ENCODE measurements at regions not wholly inside any gene's neighbourhood (a gene's known extent, or its start where the extent isn't known, plus 50 kb on each side); places are given as distances from the start of the nearest gene placed in this dataset.
A peak's percentile ranks its signal among the peaks of the same experiment; 100 is the strongest.

- no peak for DNase-seq
Measured at GRCh38 chr15:29490747-29491471, 221.3 kb upstream of the NSMCE3 start.

DNA sequence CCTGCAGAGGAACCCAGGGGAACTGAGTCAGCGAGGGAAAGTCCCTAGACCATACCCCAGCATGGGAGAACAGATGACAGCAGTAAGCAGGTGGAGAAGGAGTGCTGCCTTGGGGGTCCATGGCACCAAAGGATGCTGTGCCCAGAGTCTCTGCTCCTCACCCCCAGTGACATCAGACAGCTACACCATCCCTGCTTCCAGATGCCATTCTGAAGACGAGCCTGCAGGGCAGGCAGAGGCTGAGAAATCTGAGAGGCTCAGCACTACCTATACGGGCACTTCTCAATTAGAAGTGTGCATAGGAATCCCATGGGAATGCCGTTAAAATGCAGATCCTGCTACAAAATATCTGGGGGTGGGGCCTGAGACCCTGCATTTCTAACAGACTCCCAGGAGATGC lies 211.3 kb upstream of the NSMCE3 start:
- no peak for DNase-seq

GRCh38 chr15:29480278-29480677 lies 210.7 kb upstream of the NSMCE3 start:
- no peak for DNase-seq

DNA sequence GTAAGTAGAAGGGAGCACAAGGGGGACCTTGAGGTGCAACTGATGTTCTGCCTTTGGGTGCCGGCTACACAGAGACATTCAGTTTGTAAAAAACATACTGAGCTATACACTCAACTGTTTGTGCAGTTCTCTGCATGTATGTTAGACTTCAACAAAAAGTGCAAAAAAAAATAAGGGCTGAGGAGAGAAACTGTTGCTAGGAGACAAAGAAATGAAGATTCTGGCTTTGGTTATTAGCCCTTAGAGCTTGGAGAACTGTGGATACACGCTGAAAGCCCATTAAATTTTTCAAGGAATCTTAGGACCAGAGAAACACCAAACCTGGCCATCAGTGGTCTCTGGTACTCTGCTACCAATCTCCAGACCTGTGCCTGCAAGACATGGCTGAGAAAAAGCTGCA lies 207.6 kb upstream of the NSMCE3 start:
- no peak for DNase-seq

GRCh38 chr15:29476503-29477080 lies 207.0 kb upstream of the NSMCE3 start:
- DNase-seq = no peak

- no peak for DNase-seq
Measured at GRCh38 chr15:29475096-29475495, 205.5 kb upstream of the NSMCE3 start.

DNA sequence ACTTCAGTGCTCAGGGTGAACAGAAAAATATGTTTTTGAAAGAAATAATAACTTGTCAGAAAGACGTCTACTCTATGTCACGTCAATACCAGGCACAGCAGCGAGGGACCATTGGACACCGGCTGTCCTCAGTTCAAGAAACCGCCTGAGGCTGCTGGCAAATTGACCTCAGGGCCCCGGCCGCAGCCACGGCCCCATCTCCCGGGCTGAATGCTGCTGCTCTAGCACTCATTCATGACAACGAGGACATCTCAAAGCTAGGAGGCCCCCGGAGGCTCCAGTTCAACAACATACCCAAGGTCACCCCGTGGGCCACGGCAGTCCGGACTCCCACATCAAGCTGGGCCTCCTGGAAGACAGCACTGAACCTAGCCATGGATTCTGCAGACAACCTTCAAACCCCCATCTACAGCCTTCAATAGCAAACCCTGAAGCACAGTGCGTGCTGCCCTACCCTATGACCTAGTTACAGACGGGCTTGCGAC lies 204.0 kb upstream of the NSMCE3 start:
- DNase-seq = no peak

- DNase-seq = no peak
Measured at GRCh38 chr15:29472901-29473445, 203.4 kb upstream of the NSMCE3 start.

DNA sequence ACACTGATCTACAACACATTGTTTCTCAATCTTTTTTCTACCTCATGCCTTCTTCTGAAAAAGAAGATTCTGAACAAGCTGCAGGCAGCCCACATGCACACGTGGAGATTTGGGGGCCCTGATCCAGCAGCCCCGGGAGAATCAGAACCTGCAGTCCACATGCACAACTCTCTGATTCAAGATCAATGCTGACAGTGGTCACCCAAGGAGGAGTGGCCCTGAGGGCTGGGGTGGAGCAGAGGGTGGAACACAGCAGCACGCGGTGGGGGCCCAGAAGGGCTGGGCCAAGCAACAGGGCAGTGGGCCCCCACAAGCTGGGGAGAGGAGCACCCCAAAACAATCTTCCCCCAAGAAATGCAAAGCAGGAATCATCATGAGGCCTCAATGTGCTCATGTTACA lies 202.1 kb upstream of the NSMCE3 start:
- DNase-seq = no peak

DNA sequence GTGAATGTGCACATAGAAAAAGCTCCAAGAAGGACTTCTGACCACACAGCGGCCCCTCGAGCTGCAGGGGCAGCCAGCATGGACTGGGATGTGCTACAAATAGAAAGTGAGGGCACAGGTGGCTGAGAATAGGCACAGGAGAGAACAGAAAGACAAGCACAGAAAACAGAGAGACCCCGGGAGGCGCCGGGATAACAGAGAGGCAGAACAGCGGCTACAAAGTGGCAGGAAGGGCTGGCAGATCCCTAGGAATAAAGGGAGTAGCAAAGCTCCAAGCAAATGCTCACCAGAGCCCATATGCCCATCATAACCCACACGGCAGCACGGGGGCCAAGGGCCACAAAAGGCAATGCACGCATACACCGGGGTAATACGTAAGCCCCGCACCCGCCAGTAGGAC lies 201.7 kb upstream of the NSMCE3 start:
- no peak for DNase-seq

- DNase-seq = peak in 1 of 2 experiments; percentile 47
Measured at GRCh38 chr15:29470794-29471193, 201.2 kb upstream of the NSMCE3 start.

DNA sequence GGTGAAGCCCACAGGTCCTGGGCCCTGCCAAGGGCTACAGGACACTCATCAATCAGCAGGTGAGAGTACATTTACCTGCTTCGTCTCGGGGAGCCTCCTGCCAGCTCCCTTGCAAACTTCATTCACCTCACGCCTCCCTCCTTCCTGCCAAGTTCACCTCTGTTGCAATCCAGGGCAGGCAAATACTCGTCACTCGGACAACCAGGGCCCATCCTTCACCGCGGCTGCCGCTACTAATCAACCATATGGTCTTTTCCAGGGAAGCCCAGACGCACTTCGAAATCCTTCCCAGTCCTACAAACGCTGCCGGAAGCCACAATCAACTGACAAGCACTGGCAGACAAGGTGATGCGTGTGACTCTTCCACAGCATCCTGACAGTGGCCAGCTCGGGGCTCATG lies 200.7 kb upstream of the NSMCE3 start:
- DNase-seq = no peak

GRCh38 chr15:29468899-29469298 lies 199.3 kb upstream of the NSMCE3 start:
- no peak for DNase-seq

GRCh38 chr15:29467091-29467490 lies 197.5 kb upstream of the NSMCE3 start:
- no peak for DNase-seq

GRCh38 chr15:29466292-29466691 lies 196.7 kb upstream of the NSMCE3 start:
- no peak for DNase-seq

GRCh38 chr15:29465816-29466215 lies 196.2 kb upstream of the NSMCE3 start:
- DNase-seq = no peak

DNA sequence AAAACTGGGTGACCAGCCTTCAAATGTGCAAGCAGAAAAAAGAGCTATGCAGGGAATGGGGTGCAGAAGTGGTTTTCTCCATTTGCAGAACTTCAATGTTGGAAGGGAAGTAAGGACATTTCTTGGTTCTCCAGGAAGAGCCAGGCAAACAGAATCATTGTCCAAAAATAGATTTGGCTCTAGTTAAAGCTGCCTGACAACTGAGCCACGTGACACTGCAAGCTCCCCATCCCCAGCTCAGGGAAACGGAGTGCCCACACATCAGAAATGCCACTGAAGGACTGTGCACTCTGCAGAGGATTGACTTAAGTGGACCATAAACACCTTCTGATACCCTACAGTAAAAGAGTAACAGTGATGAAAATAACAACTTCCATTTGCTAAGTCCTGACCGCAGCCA lies 195.6 kb upstream of the NSMCE3 start:
- no peak for DNase-seq

DNA sequence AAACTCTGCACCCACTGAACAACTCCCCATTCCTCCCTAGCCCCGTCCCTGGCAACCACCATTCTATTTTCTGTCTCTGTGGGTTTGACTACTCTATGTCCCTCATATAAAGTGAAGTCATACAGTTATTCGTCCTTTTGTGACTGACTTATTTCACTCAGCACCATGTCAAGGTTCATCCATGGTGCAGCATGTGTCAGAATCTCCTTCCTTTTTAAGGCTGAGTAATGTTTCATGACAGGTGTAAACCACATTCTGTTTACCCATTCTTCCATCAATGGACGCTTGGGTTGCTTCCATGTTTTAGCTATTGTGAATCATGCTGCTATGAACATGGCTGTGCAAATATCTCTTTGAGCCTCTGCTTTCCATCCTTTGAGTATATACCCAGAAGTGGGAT lies 192.3 kb upstream of the NSMCE3 start:
- DNase-seq = no peak

- no peak for DNase-seq
Measured at GRCh38 chr15:29458361-29458760, 188.7 kb upstream of the NSMCE3 start.

- DNase-seq = no peak
Measured at GRCh38 chr15:29457729-29458128, 188.1 kb upstream of the NSMCE3 start.

DNA sequence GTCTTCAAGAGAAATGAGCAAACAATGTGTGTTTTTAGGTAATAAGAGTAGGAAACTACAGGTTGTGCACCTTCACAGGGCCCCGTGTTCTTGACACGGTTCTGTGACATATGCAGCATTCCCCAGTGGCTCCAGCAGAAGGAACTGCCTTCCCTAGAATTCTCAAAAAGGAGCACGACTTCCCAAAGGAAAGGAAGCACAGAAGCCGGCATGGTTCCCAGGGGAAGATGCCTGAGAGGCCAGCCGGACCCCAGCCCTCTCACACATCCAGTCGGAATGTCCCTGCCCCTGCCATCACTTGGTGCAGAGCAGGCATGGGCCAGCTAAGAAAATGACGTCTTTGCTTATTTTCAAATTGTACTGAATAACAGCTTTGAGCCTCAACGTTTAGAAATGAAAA lies 187.3 kb upstream of the NSMCE3 start:
- DNase-seq = no peak

DNA sequence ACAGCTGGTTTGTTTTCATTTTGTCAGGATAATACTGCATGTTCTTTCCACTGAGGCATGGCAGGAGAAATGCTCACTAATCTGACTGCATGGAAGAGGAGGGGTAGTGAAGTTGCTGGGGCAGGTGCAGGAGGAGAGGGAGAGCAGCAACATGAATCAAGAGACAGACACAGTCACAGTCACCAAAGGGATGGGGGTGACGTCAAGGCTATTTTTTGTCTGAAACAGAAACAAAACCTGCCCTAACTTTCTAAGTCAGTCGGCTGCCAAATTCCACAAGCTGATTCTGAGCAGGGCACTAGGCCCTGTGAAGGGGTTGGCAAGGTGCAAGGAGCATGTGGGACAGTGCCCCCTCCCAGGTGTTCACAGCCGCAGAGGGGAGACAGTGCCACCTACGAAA lies 186.6 kb upstream of the NSMCE3 start:
- no peak for DNase-seq

- DNase-seq = no peak
Measured at GRCh38 chr15:29455530-29455929, 185.9 kb upstream of the NSMCE3 start.

- DNase-seq = no peak
Measured at GRCh38 chr15:29455055-29455454, 185.4 kb upstream of the NSMCE3 start.

- DNase-seq = no peak
Measured at GRCh38 chr15:29454506-29454905, 184.9 kb upstream of the NSMCE3 start.

All from NCI-H526 (cell line).